ENCODE measurements at regions not wholly inside any gene's neighbourhood (a gene's known extent, or its start where the extent isn't known, plus 50 kb on each side); places are given as distances from the start of the nearest gene placed in this dataset.

DNA sequence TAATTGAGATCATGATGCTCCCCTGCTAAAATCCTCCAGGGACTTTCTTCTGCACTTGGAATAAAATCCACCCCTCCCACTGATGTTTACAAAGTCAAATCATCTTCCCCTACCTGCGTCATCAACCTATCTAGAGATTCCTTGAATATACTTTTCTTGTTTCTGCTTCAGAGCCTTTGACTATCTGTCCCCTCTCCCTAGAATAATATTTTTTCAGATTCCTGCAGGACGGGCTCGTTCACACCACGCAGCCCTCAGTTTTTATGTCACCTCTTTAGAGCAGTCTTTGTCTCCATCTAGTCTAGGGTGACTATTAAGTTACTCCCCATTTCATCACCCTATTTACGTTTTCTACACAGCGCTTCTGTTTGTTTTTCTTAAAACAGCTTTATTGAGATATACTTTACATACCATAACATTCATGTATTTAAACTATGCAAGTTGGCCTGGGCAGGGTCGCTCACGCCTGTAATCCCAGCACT, 94.8 kb upstream of the SESN3 start:
- no peak overlapping the region for H3K4me3 ChIP-seq (ENCODE audit: low read length)
- no peak overlapping the region for H3K9ac ChIP-seq (ENCODE audit: low read length)
- no peaks in the 10 kb centered on the region for H3K4me1 ChIP-seq (ENCODE audit: control insufficient read depth, insufficient read depth, low read length)
- no peaks in the 10 kb centered on the region for H3K27me3 ChIP-seq (ENCODE audit: control insufficient read depth, insufficient read depth, low read length)
- H3K27ac ChIP-seq (ENCODE audit: low read depth, low read length), result no peak overlapping the region
- H3K36me3 ChIP-seq (ENCODE audit: control insufficient read depth, insufficient read depth, low read length), result no peaks in the 10 kb centered on the region

DNA sequence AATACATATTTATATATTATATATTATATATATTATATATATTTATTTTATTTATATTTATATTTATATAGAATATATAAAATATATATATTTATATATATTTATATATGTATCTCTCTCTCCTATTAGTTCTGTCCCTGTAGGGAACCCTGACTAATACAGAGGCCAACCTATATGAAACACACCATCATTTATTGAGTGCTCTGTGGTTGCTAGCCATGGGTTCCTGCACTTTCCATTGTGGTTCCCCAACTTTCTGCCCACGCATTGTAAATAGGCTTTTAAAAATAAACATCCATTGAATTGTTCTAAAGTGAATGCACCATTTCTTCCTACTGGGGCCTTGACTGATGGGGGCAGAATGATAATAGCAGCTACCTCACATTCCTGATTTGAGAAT, 93.8 kb upstream of the SESN3 start:
- Histone ChIP-seq H3K36me3 (ENCODE audit: control insufficient read depth, insufficient read depth, low read length) (no peaks in the 10 kb centered on the region), H3K4me3 (ENCODE audit: low read length) (no peak overlapping the region), H3K9ac (ENCODE audit: low read length) (no peak overlapping the region), H3K4me1 (ENCODE audit: control insufficient read depth, insufficient read depth, low read length) (no peaks in the 10 kb centered on the region), H3K27me3 (ENCODE audit: control insufficient read depth, insufficient read depth, low read length) (no peaks in the 10 kb centered on the region), H3K27ac (ENCODE audit: low read depth, low read length) (no peak overlapping the region)

DNA sequence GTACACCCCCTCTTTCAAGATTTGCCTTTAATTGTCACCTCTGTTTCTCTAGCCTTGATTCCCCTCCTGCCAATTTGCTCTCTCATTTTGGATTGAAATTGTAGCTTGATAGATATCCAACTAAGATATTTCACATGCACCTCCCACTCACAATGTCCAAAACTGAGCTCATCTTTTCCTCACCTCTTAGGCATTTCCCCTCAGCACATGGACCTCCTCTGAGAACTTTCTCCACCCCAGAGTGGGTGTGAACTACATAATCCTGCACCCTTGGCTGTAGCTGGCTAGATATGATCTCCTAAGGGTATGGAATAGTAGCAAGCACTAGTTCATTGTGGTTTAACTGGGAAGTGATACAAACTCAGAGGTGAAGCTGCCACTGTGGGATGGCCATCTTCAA, 91.5 kb upstream of the SESN3 start:
- H3K36me3 ChIP-seq (ENCODE audit: control insufficient read depth, insufficient read depth, low read length), result no peaks in the 10 kb centered on the region
- no peak overlapping the region for H3K4me3 ChIP-seq (ENCODE audit: low read length)
- H3K27me3 ChIP-seq (ENCODE audit: control insufficient read depth, insufficient read depth, low read length), result no peaks in the 10 kb centered on the region
- no peak overlapping the region for H3K27ac ChIP-seq (ENCODE audit: low read depth, low read length)
- no peak overlapping the region for H3K9ac ChIP-seq (ENCODE audit: low read length)
- no peaks in the 10 kb centered on the region for H3K4me1 ChIP-seq (ENCODE audit: control insufficient read depth, insufficient read depth, low read length)

DNA sequence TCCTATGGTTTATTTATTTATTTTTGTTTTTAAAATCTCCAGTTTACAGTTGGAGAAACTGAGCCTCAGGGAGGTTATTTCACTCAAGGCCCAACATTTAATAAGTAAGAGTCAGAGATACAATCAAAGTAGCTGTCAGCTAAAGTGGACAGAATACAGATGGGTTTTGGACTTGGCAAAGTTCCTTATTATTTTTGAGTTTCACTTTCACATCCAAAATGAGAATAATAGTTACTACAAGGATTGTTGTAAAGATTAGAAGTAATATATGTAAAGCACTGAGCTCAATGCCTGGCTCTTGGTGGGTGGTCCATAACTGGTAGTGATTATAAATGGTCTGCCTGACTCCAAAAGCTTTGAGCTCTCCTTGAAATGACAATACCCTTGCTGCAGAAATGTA, 87.5 kb upstream of the SESN3 start:
- Histone ChIP-seq H3K4me1 (ENCODE audit: control insufficient read depth, insufficient read depth, low read length) (no peaks in the 10 kb centered on the region), H3K9ac (ENCODE audit: low read length) (no peak overlapping the region), H3K4me3 (ENCODE audit: low read length) (no peak overlapping the region), H3K36me3 (ENCODE audit: control insufficient read depth, insufficient read depth, low read length) (no peaks in the 10 kb centered on the region), H3K27ac (ENCODE audit: low read depth, low read length) (no peak overlapping the region), H3K27me3 (ENCODE audit: control insufficient read depth, insufficient read depth, low read length) (no peaks in the 10 kb centered on the region)

DNA sequence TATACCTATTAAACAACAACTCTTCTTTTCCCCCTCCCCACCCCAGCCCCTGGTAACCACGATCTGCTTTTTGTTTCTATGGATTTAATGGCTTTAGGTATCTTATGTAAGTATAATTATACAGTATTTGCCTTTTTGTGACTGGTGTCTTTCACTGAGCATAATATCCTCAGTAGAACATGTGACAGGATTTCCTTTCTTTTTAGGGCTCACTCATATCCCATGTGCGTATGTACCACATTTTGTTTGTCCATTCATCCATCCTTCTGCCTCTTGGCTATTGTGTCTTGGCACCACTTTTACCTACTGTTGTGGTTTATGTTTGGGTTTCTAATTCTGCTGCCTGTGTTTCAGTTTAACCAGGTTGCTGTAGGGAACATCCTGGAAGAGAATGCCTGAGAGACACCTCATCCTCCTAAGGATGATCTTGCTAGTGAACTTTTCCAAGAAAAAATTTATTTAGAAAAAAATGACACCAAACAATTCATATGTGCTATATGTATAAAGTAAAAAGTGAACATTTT, 77.6 kb upstream of the SESN3 start:
- no peak overlapping the region for H3K4me3 ChIP-seq (ENCODE audit: low read length)
- H3K27ac ChIP-seq (ENCODE audit: low read depth, low read length), result no peak overlapping the region
- no peak overlapping the region for H3K9ac ChIP-seq (ENCODE audit: low read length)
- no peaks in the 10 kb centered on the region for H3K36me3 ChIP-seq (ENCODE audit: control insufficient read depth, insufficient read depth, low read length)
- no peaks in the 10 kb centered on the region for H3K4me1 ChIP-seq (ENCODE audit: control insufficient read depth, insufficient read depth, low read length)
- no peaks in the 10 kb centered on the region for H3K27me3 ChIP-seq (ENCODE audit: control insufficient read depth, insufficient read depth, low read length)

DNA sequence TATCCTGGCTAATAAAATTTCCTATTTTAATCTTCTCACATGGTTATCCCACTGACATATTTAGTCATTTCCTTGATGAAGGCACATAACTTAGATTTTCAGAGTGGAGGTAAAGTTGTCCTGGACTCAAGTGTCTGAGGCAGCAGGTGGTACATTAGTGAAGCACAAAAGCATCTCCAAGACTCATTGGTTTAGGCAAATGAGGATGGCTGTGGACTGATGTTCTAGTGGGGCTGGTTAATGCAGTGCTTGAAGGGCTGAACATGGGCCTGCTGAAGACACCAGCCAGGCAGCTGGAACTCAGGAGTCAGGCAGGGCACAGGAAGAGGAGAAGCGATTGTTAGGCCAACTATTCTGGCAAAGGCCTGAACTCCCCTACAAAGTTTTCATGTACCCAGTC, 76.3 kb upstream of the SESN3 start:
- H3K9ac ChIP-seq (ENCODE audit: low read length), result no peak overlapping the region
- H3K36me3 ChIP-seq (ENCODE audit: control insufficient read depth, insufficient read depth, low read length), result no peaks in the 10 kb centered on the region
- H3K4me3 ChIP-seq (ENCODE audit: low read length), result no peak overlapping the region
- H3K4me1 ChIP-seq (ENCODE audit: control insufficient read depth, insufficient read depth, low read length), result no peaks in the 10 kb centered on the region
- H3K27me3 ChIP-seq (ENCODE audit: control insufficient read depth, insufficient read depth, low read length), result no peaks in the 10 kb centered on the region
- no peak overlapping the region for H3K27ac ChIP-seq (ENCODE audit: low read depth, low read length)

DNA sequence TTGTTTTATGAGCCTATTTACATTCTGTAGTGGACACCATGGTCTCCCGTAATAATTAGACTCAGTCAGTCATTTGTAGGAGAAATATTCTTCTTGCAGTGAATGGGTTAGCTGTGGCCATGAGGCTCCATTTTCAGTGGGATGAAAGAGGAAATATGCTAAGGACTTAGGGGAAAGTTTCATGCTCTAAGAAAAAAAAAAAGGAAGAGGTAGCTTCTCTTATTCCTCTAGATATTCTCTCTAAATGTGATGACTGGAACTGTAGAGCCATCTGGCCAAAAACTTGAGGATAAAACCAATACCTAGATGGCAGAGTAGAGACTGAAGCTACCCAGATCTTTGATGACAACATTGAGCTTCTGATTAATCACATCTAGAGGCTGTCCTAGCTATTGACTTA, 75.8 kb upstream of the SESN3 start:
- Histone ChIP-seq H3K9ac (ENCODE audit: low read length) (no peak overlapping the region), H3K4me1 (ENCODE audit: control insufficient read depth, insufficient read depth, low read length) (no peaks in the 10 kb centered on the region), H3K36me3 (ENCODE audit: control insufficient read depth, insufficient read depth, low read length) (no peaks in the 10 kb centered on the region), H3K27ac (ENCODE audit: low read depth, low read length) (no peak overlapping the region), H3K4me3 (ENCODE audit: low read length) (no peak overlapping the region), H3K27me3 (ENCODE audit: control insufficient read depth, insufficient read depth, low read length) (no peaks in the 10 kb centered on the region)

DNA sequence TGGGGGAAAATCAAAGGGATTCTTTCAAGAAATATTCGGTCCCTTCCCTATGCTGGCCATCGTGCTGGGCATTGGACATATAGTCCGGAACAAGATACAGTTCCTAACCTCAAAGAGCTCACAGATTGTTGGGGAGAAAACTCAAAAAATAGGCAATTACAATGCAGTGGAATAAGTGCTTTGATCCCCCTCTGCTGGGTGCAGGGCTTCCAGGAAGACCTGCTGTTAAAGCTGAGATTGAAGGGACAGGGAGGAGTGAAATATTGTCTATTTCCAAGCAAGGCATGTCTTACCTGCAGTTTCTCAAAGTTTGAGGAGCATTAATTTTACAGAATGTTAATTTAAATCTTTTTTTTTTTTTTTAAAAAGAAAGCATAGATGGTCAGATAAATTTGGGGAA, 75.1 kb upstream of the SESN3 start:
- Histone ChIP-seq H3K4me3 (ENCODE audit: low read length) (no peak overlapping the region), H3K27me3 (ENCODE audit: control insufficient read depth, insufficient read depth, low read length) (no peaks in the 10 kb centered on the region), H3K36me3 (ENCODE audit: control insufficient read depth, insufficient read depth, low read length) (no peaks in the 10 kb centered on the region), H3K4me1 (ENCODE audit: control insufficient read depth, insufficient read depth, low read length) (peaks cover 2% of the 10 kb centered on the region), H3K9ac (ENCODE audit: low read length) (no peak overlapping the region), H3K27ac (ENCODE audit: low read depth, low read length) (no peak overlapping the region)

DNA sequence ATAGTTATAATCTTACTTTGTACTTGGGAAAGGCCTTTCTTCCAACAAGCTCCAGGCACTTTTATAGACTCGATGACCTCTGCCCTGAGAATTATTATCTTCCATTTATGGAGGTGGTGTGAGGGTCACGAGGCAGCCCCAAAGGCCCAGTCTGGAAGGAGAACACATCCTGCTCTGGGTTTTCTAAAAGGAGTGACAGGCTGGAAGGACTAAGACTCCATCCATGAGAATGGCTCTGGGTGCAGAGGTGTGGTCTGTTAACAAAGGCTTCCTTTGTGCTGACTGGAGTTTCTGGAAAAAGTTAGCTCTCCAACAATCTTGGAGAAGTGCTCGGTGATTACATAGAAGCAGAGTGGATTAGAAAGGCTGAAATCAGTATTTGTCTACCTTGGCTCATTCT, 74.7 kb upstream of the SESN3 start:
- Histone ChIP-seq H3K36me3 (ENCODE audit: control insufficient read depth, insufficient read depth, low read length) (no peaks in the 10 kb centered on the region), H3K4me1 (ENCODE audit: control insufficient read depth, insufficient read depth, low read length) (peaks cover 2% of the 10 kb centered on the region), H3K27me3 (ENCODE audit: control insufficient read depth, insufficient read depth, low read length) (no peaks in the 10 kb centered on the region), H3K9ac (ENCODE audit: low read length) (no peak overlapping the region), H3K4me3 (ENCODE audit: low read length) (no peak overlapping the region), H3K27ac (ENCODE audit: low read depth, low read length) (no peak overlapping the region)

DNA sequence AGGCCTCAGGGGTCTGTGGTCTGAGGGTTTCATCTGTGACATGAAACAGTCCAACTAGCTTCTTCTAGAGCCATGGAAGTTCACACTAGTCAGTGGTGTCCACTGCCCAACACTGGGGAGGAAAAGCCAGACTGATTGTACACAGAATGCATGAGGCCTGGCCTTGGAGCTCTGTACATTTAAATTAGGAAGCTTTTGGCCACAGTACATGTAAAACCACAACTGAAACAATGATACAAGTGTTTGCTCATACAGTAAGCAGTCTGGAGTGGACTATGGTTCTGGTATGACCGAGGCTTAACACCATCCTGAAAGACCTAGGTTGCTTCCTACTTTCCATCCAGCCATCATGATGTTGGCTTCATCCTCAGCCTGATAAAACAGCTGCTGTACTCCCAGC, 73.8 kb upstream of the SESN3 start:
- Histone ChIP-seq H3K4me3 (ENCODE audit: low read length) (no peak overlapping the region), H3K27ac (ENCODE audit: low read depth, low read length) (no peak overlapping the region), H3K27me3 (ENCODE audit: control insufficient read depth, insufficient read depth, low read length) (no peaks in the 10 kb centered on the region), H3K9ac (ENCODE audit: low read length) (no peak overlapping the region), H3K36me3 (ENCODE audit: control insufficient read depth, insufficient read depth, low read length) (no peaks in the 10 kb centered on the region), H3K4me1 (ENCODE audit: control insufficient read depth, insufficient read depth, low read length) (peaks cover 2% of the 10 kb centered on the region)

DNA sequence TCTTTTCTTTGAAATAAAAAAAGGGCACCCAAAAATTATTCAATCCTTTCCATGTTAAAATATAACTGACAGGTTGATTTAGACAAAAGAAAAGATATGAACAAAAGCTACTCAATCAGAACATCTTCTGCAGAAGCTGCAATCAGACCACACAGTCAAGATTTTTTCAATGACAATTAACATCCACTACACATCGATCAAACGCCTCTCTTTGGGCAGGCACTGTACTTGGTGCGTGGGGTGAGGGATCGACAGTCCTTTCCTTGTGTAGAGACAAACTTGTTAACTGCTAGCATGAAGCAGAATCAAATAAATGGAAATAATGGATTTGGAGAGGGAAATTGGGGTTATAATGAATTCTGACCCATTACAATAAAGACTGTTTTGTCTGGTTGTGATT, 71.2 kb upstream of the SESN3 start:
- Histone ChIP-seq H3K4me1 (ENCODE audit: control insufficient read depth, insufficient read depth, low read length) (peaks cover 2% of the 10 kb centered on the region), H3K4me3 (ENCODE audit: low read length) (no peak overlapping the region), H3K36me3 (ENCODE audit: control insufficient read depth, insufficient read depth, low read length) (no peaks in the 10 kb centered on the region), H3K27ac (ENCODE audit: low read depth, low read length) (no peak overlapping the region), H3K9ac (ENCODE audit: low read length) (no peak overlapping the region), H3K27me3 (ENCODE audit: control insufficient read depth, insufficient read depth, low read length) (no peaks in the 10 kb centered on the region)

DNA sequence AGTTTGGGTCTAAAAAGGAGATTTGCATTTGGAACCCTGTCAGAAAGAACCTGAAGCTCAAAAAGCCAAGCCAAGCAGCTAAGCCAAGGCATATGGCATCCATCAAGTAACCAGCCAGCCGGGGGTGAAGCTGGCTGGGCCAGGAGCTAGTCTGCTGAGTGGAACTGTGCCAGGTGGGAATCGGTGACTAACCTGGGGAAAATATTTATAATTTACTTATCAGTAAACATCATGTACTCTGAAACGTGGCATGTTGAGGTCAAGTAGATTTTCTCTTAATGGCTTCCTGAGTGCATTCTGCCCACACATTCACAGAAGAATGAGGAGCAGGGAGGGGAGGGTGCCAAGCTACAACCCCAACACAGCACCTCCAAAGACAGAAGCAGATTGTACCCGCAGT, 70.5 kb upstream of the SESN3 start:
- Histone ChIP-seq H3K4me3 (ENCODE audit: low read length) (no peak overlapping the region), H3K4me1 (ENCODE audit: control insufficient read depth, insufficient read depth, low read length) (peaks cover 2% of the 10 kb centered on the region), H3K9ac (ENCODE audit: low read length) (no peak overlapping the region), H3K27me3 (ENCODE audit: control insufficient read depth, insufficient read depth, low read length) (no peaks in the 10 kb centered on the region), H3K27ac (ENCODE audit: low read depth, low read length) (no peak overlapping the region), H3K36me3 (ENCODE audit: control insufficient read depth, insufficient read depth, low read length) (no peaks in the 10 kb centered on the region)

DNA sequence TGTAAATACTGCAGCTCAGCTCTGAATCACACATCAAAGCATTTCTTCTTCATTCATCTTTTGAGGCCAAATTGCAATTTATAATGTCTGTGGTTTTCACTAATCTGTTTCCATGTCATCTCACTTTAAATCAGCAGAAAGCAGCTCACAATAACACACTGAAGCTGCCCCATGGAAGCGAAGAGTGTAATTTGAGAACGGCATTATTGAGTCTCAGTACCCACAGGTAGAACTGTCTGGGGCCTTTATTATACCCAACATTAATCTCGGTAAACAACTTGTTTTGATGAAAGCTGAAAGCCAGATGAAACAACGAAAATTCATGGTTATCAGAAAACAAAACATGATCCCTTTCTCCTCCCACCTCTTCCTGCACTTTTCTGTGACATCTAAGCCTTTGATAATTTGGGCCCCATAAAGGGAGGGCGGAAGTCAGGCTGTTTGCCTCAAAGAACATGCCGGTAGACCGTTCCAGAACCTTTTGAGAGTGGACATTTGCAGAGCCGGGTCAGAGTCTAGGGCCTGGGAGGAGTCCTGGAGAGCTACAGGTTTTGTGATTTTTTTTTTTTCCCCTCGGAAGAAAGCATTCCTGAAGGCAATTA, 68.2 kb upstream of the SESN3 start:
- Histone ChIP-seq H3K9ac (ENCODE audit: low read length) (no peak overlapping the region), H3K36me3 (ENCODE audit: control insufficient read depth, insufficient read depth, low read length) (no peaks in the 10 kb centered on the region), H3K4me3 (ENCODE audit: low read length) (no peak overlapping the region), H3K27ac (ENCODE audit: low read depth, low read length) (no peak overlapping the region), H3K27me3 (ENCODE audit: control insufficient read depth, insufficient read depth, low read length) (no peaks in the 10 kb centered on the region), H3K4me1 (ENCODE audit: control insufficient read depth, insufficient read depth, low read length) (peaks cover 12% of the 10 kb centered on the region)

Data from rectal smooth muscle tissue (tissue), 1 donor.